Mucosa of stomach (tissue), 1 donor: ENCODE measurements at regions not wholly inside any gene's neighbourhood (a gene's known extent, or its start where the extent isn't known, plus 50 kb on each side); places are given as distances from the start of the nearest gene placed in this dataset.
"Not testable (repeated sequence)": the region's sequence is repeated elsewhere in the genome, so short reads cannot be mapped to it uniquely, and the experiment has no call there.

Source experiments
- H3K27me3 ChIP-seq: one replicate; pipeline ENCODE4 v1.7.0; 2013; ENCODE audit warnings: mild to moderate bottlenecking, low read length; ENCODE audit not compliant: control insufficient read depth, insufficient read depth
- H3K36me3 ChIP-seq: one replicate; pipeline ENCODE4 v1.7.0; 2013; ENCODE audit warnings: low read length; ENCODE audit not compliant: control insufficient read depth, insufficient read depth
- H3K4me1 ChIP-seq: one replicate; pipeline ENCODE4 v1.7.0; 2013; ENCODE audit warnings: mild to moderate bottlenecking, low read length; ENCODE audit not compliant: control insufficient read depth, insufficient read depth
- H3K4me3 ChIP-seq: one replicate; pipeline ENCODE4 v1.7.0; 2013; ENCODE audit warnings: low read length
- H3K9ac ChIP-seq: one replicate; pipeline ENCODE4 v1.7.0; 2013; ENCODE audit warnings: mild to moderate bottlenecking, low read length, moderate library complexity
- H3K9me3 ChIP-seq: one replicate; pipeline ENCODE4 v1.7.0; 2013; ENCODE audit warnings: mild to moderate bottlenecking, low read length, moderate library complexity; ENCODE audit not compliant: control insufficient read depth
- donor health status: Pancreatic carcinoma.

DNA sequence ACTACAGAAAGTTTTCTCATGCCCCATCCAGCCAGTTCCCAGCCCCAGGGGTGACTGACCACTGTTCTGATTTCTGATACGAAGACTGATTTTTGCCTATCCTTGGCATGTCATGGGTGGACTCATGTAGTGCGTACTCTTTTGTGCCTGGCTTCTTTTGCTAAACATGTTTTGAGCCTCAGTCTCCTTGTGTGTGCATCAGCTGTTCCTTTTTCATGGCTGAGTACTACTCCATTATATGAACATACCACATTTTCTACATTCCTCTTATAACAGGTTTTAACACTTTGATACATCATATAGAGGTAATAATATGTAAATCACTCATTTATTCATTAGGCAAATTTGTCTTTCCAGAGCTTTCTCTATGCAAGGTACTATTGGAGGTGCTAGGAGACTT lies 126.7 kb downstream of the ANAPC4 start:
- Histone ChIP-seq H3K9me3 (no peaks in the 10 kb centered on the region), H3K27me3 (peaks cover 5% of the 10 kb centered on the region), H3K4me1 (no peaks in the 10 kb centered on the region), H3K36me3 (no peaks in the 10 kb centered on the region), H3K9ac (no peak overlapping the region), H3K4me3 (no peak overlapping the region)

DNA sequence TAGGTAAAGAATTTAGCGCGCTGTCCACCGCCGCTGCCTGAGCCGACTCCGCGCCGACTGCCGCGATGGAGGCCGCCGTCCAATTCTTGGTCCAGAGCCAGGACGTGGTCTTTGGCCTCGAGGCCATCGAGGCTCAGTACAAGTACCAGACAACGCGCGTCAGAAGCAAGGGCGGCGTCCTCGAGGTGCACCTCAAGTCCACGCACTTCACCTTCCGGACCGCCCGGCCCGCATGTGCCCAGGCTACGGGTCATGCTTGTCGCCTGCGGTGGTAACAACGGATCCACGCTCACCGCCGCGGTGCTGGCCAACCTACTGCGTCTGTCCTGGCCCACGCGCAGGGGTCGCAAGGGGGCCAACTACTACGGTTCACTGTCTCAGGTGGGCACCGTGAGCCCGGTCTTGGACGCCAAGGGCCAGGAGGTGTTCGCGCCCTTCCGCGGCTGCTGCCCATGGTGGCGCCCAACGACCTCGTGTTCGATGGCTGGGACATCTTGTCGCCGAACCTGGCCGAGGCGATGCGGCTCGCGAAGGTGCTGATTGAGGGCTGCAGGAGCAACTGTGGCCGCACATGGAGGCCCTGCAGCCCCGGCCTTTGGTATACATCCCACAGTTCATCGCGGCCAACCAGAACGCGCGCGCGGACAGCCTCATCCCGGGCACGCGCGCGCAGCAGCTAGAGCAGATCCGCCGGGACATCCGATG lies 128.0 kb downstream of the ANAPC4 start:
- no peak overlapping the region for H3K4me3 ChIP-seq

GRCh38 chr4:25505637-25505991 lies 128.6 kb downstream of the ANAPC4 start:
- Histone ChIP-seq H3K27me3 (peaks cover 4% of the 10 kb centered on the region), H3K9ac (no peak overlapping the region), H3K4me1 (no peaks in the 10 kb centered on the region), H3K4me3 (no peak overlapping the region), H3K9me3 (no peaks in the 10 kb centered on the region), H3K36me3 (no peaks in the 10 kb centered on the region)

More for the DNA sequence above, 128.0 kb downstream of the ANAPC4 start:
- Histone ChIP-seq H3K4me1 (no peaks in the 10 kb centered on the region), H3K36me3 (no peaks in the 10 kb centered on the region), H3K9me3 (no peaks in the 10 kb centered on the region), H3K27me3 (peaks cover 5% of the 10 kb centered on the region), H3K9ac (no peak overlapping the region)

GRCh38 chr4:25506032-25506571 lies 129.0 kb downstream of the ANAPC4 start:
- no peaks in the 10 kb centered on the region for H3K27me3 ChIP-seq

GRCh38 chr4:25509646-25510045 lies 132.6 kb downstream of the ANAPC4 start:
- no peaks in the 10 kb centered on the region for H3K36me3 ChIP-seq
- no peak overlapping the region for H3K4me3 ChIP-seq
- H3K9ac ChIP-seq, result no peak overlapping the region
- H3K27me3 ChIP-seq, result no peaks in the 10 kb centered on the region
- no peaks in the 10 kb centered on the region for H3K9me3 ChIP-seq
- no peaks in the 10 kb centered on the region for H3K4me1 ChIP-seq

More at GRCh38 chr4:25506032-25506571, 129.0 kb downstream of the ANAPC4 start:
- Histone ChIP-seq H3K36me3 (no peaks in the 10 kb centered on the region), H3K9ac (no peak overlapping the region), H3K4me1 (no peaks in the 10 kb centered on the region), H3K4me3 (no peak overlapping the region), H3K9me3 (no peaks in the 10 kb centered on the region)

- H3K9ac ChIP-seq, H3K27me3 ChIP-seq, H3K36me3 ChIP-seq, H3K4me3 ChIP-seq, H3K4me1 ChIP-seq, H3K9me3 ChIP-seq: not testable (repeated sequence)
These were observed 134.8 kb downstream of the ANAPC4 start for GRCh38 chr4:25511823-25512222.

GRCh38 chr4:25513814-25514213 lies 136.8 kb downstream of the ANAPC4 start:
- H3K4me3 ChIP-seq, result no peak overlapping the region
- H3K9ac ChIP-seq, result no peak overlapping the region
- no peaks in the 10 kb centered on the region for H3K36me3 ChIP-seq
- no peaks in the 10 kb centered on the region for H3K9me3 ChIP-seq
- no peaks in the 10 kb centered on the region for H3K27me3 ChIP-seq
- H3K4me1 ChIP-seq, result no peaks in the 10 kb centered on the region

- H3K9ac ChIP-seq, result no peak overlapping the region
- no peaks in the 10 kb centered on the region for H3K27me3 ChIP-seq
- H3K9me3 ChIP-seq, result no peaks in the 10 kb centered on the region
- peaks cover 19% of the 10 kb centered on the region for H3K4me1 ChIP-seq
- H3K4me3 ChIP-seq, result no peak overlapping the region
- no peaks in the 10 kb centered on the region for H3K36me3 ChIP-seq
These were observed 132.2 kb upstream of the SLC34A2 start for GRCh38 chr4:25523405-25523804.

DNA sequence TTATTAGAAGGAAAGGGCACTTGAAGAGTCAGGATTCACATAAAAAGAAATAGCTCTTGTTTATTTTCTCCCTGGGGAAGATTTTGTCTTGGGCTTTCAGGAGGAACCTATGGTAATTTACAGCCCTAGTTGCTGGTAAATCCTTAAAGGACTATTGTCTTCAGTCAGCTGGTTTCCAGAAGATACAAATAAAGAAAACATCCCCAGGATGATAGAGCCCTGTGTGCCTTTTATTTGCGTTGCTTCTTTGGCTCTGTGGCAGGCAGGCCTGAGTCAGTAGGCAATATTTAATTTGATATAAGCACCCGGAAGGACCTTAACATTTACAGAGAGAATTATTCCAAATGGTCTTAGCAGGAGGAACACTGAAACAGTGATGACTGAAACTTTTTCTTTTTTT lies 131.0 kb upstream of the SLC34A2 start:
- no peaks in the 10 kb centered on the region for H3K9me3 ChIP-seq
- H3K36me3 ChIP-seq, result no peaks in the 10 kb centered on the region
- no peaks in the 10 kb centered on the region for H3K27me3 ChIP-seq
- H3K9ac ChIP-seq, result no peak overlapping the region
- peaks cover 19% of the 10 kb centered on the region for H3K4me1 ChIP-seq
- H3K4me3 ChIP-seq, result no peak overlapping the region

- Histone ChIP-seq H3K4me1 (peaks cover 19% of the 10 kb centered on the region), H3K36me3 (no peaks in the 10 kb centered on the region), H3K9ac (no peak overlapping the region), H3K27me3 (no peaks in the 10 kb centered on the region), H3K4me3 (no peak overlapping the region), H3K9me3 (no peaks in the 10 kb centered on the region)
These were observed 129.8 kb upstream of the SLC34A2 start for GRCh38 chr4:25525896-25526295.

- no peak overlapping the region for H3K4me3 ChIP-seq
- no peaks in the 10 kb centered on the region for H3K9me3 ChIP-seq
- no peak overlapping the region for H3K9ac ChIP-seq
- no peaks in the 10 kb centered on the region for H3K36me3 ChIP-seq
- H3K4me1 ChIP-seq, result peaks cover 19% of the 10 kb centered on the region
- H3K27me3 ChIP-seq, result no peaks in the 10 kb centered on the region
These were observed 128.6 kb upstream of the SLC34A2 start for GRCh38 chr4:25527034-25527433.

DNA sequence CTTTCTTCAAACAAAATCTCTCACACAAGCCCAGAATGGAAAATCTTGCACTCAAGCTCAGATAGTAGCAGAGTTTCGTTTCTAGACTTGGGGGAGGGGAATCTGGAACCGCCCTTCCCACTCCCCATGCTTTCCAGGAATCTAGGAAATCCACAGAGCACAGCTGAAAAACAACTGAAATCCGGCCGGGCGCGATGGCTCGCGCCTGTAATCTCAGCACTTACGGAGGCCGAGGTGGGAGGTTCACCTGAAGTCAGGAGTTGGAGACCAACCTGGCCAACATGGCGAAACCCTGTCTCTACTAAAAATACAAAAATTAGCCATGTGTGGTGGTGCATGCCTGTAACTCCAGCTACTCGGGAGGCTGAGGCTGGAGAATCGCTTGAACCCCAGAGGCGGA lies 127.3 kb upstream of the SLC34A2 start:
- H3K9ac ChIP-seq, result no peak overlapping the region
- H3K4me3 ChIP-seq, result no peak overlapping the region
- no peaks in the 10 kb centered on the region for H3K9me3 ChIP-seq
- H3K36me3 ChIP-seq, result no peaks in the 10 kb centered on the region
- peaks cover 14% of the 10 kb centered on the region for H3K4me1 ChIP-seq
- no peaks in the 10 kb centered on the region for H3K27me3 ChIP-seq

DNA sequence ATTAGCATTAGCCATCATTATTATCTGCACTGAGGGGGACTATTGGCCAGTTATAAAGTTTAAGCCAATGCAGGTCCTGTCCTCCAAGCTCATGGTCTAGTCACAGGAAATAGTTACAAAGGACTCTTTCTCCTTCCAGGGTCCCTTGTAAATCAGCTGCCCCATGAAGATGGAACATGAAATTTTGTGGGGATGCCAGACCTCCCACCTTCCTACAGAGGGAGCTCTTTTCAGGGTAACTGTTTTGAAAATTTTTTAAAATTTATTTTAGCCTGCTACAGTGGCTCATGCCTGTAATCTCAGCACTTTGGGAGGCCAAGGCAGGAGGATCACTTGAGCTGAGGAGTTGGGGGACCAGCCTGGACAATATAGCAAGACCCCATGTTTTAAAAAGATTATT lies 124.4 kb upstream of the SLC34A2 start:
- Histone ChIP-seq H3K4me3 (no peak overlapping the region), H3K9me3 (no peaks in the 10 kb centered on the region), H3K4me1 (peaks cover 5% of the 10 kb centered on the region)

More for the DNA sequence above, 124.4 kb upstream of the SLC34A2 start:
- Histone ChIP-seq H3K36me3 (no peaks in the 10 kb centered on the region), H3K9ac (no peak overlapping the region), H3K27me3 (no peaks in the 10 kb centered on the region)
